ENCODE measurements at regions not wholly inside any gene's neighbourhood (a gene's known extent, or its start where the extent isn't known, plus 50 kb on each side); places are given as distances from the start of the nearest gene placed in this dataset.

DNA sequence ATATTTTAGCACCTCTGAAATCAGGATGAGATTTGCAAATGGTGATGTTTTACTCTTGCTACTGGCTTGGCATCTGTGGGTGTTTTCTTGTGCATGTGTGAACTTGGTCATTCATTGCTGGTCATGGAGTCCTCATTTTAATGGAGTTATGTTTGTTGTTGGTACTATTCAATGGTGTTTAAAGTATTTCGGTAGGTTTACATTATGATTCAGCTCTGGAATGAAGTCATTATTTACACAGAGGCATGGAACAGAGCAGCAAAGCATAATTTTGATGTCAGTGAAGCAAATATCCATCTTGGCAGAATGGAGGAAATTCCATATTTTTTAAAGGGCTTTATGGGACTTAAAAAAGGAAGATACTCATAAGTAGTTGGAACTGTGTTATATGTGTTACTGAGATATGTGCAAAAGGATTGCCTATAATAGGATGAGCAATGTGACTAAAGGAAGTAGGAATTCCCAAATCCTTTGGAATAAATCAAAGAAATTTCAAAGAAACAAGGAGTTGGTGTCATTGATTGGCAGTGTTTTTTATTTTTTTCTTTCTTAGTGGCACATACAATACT, 147.4 kb downstream of the ACTBL2 start:
- no peak for DNase-seq (ENCODE audit: low spot score)

GRCh38 chr5:57334475-57334874, 148.1 kb downstream of the ACTBL2 start:
- no peak for DNase-seq (ENCODE audit: low spot score)

DNA sequence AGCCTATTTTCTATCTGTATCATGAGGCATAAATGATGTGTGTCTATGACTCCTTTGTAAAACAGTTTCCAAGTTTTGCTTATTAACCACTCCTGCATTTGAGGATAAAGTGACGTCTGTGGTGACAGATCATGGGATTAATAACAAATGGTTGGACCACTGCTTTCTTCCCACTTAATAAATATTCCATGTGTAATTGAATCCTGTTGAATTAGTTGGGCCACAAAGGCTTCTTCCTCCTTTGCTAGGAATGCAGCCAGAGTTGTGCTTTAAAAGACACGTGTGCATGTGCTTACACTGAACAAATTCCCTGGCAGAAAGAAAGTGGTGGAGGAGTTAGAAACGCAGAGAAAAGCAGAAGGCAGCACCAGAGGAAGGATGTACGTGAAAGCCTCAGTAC, 150.2 kb downstream of the ACTBL2 start:
- peak; percentile 18 for DNase-seq (ENCODE audit: low spot score)

GRCh38 chr5:57327561-57328367, 153.9 kb downstream of the GPBP1 start:
- no peak for DNase-seq (ENCODE audit: low spot score)

DNA sequence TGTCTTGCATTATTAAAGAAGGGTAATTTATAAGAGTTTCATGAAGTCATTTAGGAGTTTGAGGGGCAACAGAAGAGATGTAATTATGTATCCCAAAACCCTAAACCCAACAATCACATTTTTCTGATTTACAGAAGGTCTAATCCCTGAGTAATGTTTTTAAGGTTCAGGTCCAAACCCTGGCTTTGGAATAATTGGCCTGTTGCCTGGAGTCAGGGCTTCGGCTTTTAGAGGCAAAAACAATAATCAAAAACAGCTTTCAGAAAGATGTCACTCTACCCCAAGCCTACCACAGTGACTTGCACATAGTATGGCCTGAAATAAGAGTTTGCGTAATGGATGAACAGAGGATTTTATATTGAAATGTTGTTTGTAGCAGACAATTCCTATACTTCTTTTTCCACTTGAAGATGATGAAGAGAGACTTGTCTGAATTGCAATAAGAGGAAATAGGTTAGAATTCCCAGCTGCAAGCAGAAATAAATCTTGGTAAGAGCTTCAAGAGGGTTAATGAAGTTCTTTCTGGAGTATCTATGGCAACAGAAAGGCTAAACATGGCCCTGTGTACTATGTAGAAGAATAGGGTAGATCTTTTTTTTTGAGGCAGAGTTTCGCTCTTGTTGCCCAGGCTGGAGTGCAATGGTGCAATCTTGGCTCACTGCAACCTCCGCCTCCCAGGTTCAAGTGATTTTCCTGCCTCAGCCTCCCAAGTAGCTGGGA, 152.0 kb downstream of the GPBP1 start:
- DNase-seq (ENCODE audit: low spot score), result no peak

DNA sequence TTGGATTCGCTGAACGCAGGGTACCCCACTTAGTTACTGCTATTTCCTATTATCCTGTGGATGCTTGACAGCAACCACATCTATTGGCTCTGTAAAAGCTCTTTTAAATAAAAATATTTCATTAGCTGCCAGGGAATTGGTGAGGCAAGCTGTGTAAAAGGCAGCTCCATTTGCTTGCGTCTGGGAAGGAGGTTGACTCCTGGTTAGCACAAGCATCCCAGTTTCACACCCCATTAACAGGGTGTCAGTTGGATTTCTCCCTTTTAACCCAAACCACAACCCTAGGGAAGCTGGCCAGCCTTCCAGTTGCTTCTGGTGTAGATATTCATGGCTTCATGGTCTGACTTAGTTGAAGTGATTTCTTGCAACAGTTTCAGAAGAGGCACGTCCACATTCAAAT, 151.0 kb downstream of the GPBP1 start:
- no peak for DNase-seq (ENCODE audit: low spot score)

DNA sequence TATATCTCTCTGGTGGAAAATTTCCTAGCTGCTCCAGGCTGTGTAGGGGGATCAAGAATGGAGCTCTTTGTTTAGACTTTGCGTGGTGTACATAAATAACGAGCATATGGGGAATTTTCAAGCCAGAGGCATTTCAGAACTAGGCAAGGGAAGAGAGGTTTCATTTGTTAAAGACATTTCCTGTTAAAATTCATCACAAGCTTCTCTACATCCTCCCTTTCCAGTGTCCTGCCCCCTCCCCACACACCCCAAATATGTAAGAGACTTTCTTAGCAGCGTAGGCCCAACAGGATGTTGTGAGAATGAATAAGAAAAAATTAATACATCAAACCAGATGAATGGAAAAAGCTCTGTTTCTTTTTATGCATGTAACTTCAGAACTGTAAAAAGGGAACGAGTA, 150.3 kb downstream of the GPBP1 start:
- no peak for DNase-seq (ENCODE audit: low spot score)

GRCh38 chr5:57320582-57320981, 146.7 kb downstream of the GPBP1 start:
- no peak for DNase-seq (ENCODE audit: low spot score)

GRCh38 chr5:57319628-57320027, 145.8 kb downstream of the GPBP1 start:
- DNase-seq (ENCODE audit: low spot score), result no peak

GRCh38 chr5:57318251-57318650, 144.4 kb downstream of the GPBP1 start:
- DNase-seq (ENCODE audit: low spot score), result no peak

DNA sequence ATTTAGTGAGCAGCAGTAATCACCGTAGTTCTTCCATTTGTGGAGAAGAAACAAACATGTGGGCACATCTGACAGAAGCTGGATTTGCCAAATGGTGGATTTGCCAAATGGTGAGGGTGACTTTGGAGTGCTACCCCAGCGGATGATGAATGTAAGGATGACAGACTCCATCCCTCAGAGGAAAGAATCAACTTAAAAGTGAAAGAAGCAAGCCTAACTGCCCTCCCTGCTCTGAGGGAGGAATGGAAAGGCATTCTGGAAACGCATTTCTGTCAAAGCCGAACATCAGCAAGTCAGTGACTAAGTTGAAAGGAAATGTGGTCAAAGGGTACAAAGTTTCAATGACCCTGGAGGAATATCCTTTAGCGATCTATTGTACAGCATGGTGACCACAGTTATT, 143.5 kb downstream of the GPBP1 start:
- no peak for DNase-seq (ENCODE audit: low spot score)

DNA sequence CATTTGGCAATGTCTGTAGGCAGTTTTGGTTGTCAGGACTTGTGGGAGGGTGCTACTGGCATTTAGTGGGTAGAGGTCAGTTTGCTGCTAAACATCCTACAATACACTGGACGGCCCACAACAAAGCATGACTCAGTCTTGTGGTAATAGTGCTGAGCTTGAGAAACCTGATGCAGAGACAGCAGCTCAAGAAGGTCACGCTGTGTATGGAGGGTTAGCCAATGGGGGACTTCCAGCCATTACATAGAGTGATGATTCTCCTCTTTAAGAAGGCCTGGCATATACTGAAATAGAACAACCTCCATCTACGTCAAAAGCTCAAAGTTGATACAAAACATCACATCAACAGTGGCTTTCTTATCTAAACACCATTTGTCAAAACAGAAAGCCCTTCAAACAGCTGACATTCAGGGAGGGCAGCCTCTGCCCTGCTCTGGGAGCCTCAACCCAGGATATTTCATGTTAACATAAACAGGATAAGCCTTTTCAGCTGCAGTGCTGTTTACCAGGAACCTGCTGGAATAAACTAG, 143.0 kb downstream of the GPBP1 start:
- DNase-seq (ENCODE audit: low spot score), result no peak

- no peak for DNase-seq (ENCODE audit: low spot score)
These were observed 142.1 kb downstream of the GPBP1 start for GRCh38 chr5:57315941-57316340.

Data from Ammon's horn (tissue), 1 donor.